ENCODE measurements at regions not wholly inside any gene's neighbourhood (a gene's known extent, or its start where the extent isn't known, plus 50 kb on each side); places are given as distances from the start of the nearest gene placed in this dataset.
"Not testable (repeated sequence)": the region's sequence is repeated elsewhere in the genome, so short reads cannot be mapped to it uniquely, and the experiment has no call there.

DNA sequence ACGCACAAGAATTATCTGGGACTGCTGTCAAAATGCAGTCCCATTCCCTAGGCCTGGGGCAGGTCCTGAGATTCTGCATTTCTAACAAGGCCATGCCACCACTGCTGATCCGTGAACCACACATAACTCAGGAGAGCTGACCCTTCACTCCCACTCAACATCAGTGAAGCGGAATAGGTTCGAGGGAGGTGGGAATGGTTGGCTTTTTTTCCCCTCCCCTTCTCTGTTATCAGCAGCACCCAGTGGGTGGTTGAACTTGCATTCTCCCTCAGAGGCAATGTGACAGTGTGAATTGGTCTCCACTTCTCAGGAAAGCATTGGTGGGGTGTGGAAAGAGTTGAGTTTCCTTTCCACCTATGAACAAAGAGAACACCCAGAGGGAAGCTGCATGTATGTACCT, 344.3 kb downstream of the GADD45G start:
- DNase-seq, result no peak

DNA sequence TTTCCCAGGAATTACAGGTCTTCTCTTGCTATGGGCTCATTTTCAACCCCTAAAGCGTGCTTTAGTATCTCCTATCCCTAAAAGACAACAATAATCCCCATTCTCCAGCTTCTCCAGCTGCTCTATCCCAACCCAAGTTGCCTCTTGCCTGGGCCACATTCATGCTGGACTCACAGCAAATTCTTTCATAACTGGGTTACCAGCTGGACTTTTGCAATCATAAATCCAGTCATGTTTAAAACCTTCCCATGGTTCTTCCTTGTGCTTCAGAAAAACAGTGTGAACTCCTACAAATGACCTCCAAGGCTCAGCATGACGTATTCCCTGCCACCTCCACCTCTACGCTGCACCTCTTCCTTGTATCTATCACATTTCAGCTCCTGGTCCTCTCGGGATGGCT, 346.9 kb downstream of the GADD45G start:
- no peak for DNase-seq

DNA sequence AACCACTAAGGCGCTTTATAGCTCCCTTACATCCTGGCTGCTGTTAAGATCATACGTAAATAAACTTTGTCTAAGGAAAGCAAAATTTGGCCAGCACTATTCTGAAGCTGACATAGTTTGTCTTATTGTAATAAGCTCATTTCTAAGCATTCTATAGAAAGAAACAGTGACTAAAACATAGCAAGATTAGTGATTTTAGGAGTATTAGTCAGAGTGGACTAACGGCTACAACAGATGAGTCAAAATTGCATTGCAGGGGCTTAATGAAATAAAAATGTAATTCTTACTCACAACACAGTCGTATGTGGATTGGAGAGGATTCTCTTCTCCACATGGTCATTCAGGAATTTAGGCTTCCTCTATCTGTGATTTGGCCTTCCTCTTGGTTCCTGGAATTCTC, 347.6 kb downstream of the GADD45G start:
- DNase-seq, result no peak

DNA sequence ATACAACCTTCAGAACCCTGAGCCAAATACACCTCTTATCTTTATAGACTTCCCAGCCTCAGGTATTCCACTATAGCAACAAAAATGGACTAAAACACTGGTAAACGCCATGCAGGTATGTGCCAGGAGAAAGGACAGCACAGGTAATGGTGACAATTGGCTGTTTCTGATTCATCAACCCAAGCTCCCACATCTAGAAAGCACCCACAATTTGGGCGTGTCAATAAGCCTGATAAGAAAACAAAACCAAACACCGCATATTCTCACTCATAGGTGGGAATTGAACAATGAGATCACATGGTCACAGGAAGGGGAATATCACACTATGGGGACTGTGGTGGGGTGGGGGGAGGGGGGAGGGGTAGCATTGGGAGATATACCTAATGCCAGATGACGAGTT, 348.5 kb downstream of the GADD45G start:
- DNase-seq, result not testable (repeated sequence)

DNA sequence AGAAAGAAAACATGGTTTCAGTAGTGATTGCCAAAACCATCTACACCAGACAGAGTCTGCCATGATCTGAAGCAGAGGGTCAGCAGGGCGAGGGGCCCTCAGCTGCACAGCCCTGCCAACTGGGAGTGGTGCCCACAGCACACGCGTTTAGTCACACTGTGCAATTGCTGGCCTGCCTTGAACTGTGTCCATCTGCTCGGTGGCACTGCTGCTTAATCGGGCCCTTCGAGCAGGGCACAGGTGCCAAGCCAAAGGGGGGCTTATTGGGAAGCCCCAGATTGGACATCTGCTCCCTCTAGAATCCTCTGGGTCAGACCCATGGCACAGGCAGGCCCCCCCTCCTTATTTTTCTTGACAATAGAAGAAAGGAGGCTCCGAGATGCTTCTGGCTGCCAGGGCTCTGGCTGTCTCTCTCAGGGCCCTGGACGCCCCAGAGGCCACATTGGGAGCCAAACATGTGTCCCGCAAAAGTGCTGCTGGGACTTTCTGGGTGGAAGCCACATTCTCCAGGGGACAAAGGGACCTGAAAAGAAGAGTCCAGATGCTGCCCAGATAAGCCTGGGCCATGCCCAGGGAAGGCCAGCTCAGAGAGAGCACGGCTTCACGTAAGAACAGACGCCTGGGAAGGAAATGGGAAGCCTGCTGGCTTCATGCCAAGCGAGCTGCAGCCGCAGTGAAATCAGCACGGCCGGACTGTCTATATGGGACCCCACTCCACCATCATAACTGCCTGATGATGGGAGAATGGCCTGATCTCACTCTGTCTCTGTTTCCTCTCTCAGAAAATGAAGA, 349.2 kb downstream of the GADD45G start:
- no peak for DNase-seq

DNA sequence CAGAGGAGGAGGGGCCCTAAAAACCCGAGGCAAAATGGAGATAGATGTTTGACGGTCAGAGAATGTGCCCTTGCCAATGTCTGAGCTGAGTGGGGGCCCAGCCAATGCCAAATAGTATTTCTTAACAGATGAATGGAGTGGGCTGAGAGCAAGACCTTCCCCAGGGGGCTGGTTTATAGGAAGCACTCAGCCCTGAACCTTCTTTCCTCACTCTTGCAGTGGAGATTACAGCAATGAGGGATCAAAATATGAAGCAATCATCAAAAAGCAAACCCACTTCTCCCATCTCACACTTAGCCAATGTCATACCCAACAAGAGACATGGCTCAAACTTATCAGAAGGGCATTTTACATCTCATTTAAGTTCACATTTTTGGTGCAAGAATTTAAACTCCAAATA, 350.3 kb downstream of the GADD45G start:
- no peak for DNase-seq

DNA sequence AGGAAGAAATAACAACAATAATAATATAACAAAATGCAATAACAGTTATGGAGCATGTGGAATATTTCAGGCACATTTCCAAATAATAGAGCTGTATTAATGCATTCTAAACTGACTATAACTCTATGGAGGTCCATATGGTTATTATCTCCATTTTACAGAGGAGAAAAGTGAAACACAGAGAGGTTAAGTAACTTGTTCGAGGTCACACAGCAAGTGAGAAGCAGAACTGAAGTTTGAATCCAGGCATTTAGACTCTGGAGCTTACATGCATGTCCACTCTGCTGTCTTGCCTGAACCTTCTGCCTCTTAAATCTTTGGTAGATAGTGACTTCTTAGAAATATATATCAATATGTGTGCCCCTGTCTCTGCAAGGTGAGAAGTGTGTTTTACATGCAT, 350.8 kb downstream of the GADD45G start:
- no peak for DNase-seq

DNA sequence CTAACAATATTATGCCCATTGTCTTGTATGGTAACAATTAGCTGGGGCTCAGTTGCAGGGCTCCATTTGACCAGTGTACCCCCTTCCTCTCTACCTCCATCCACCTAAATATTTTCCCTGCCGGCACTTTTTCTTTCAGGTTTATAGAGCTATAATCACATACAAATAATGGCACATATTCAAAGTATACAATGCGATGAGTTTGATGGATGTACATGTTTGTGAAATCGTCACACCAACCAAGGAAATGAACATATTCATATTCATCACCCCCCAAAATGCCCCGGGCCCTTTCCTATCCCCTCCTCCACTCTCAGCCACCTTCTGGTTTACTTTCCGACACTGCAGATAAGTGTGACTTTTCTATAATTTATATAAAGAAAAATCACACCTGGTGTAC, 351.5 kb downstream of the GADD45G start:
- DNase-seq, result no peak

DNA sequence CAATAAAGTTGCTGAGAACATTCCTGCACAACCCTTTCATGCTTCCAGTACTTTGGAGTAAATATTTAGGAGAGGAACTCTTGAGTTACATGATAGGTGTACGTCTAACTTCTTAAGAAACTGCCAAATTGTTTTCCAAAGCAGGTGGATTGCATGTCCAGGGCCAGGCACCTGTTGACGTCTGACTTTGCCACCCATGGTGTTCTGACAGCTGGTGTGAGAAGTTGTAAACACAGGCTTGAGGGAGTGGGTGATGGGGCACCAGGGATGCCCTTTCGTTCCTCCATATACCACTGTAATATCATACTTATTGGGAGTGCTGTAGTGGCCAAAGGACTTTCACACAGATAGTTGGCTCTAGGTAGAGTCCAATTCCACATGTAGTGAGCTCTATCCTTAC, 352.1 kb downstream of the GADD45G start:
- DNase-seq, result no peak

DNA sequence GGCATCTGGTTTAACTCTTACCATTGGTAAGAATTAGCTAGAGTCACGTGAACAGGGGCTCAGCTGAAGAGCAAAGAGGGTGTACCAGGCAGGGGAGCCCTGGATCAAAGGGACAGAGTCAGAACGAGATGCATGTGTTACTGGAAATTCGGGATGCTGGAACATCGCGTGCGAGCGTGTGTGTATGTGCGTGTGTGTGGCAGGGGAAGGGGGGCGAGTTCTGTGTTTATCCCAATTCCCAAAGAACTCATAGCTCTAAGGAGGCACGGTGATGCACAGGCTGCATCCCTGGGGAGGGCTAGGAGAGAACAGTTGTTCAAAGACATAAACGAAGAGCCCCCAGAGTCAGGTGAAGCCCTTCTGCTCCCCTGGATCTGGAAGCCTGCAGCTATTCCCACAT, 353.3 kb downstream of the GADD45G start:
- no peak for DNase-seq

DNA sequence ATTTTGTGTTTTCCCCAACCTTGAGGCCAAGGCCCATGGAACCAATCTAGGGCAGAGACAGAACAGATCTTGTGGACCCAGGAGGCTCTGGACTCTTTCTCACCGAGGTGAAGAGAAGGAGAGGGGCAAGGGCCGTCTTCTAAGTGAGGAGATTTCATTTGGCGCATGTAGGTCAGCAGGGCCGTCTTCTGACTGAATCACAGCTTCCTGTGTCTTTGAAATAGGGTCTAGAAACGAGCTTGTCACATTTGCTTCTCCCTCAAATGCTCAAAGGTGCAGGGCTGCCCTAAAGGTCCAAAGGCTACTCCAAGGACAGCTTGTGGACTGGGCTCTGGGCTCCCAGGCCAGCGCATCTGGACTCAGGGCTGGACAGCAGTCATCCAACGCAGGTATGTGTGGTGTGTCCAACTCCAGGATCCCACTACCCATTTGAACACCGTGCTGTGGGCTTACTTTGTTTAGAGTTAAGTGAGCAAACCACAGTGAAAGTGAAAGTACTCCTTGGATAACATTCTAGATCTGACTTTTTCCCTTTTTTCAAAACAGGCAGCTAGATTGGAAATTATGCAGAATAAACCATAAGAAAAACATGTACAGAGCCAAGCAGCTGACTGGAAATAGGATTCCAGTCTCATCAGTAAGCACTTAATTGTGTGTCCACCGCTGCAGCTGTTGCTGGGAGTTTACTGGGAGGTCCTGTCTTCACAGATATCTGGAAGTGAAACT, 357.0 kb downstream of the GADD45G start:
- no peak for DNase-seq

DNA sequence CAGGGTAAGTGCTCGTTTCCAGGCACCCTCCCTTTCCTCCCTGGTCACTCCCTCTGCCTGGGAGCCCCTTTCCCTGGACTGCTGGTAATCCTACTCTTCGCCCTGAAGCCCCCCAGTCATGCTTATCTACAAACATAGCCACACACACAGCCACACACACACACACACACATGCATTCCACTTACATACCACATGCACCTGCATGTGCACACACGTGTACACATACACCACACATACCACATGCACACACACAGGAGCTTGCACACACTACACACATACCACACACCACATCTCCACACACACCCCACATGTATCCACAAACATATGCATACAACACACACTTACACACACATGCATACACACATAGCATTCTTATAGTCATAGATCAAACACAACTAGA, 358.5 kb downstream of the GADD45G start:
- no peak for DNase-seq

DNA sequence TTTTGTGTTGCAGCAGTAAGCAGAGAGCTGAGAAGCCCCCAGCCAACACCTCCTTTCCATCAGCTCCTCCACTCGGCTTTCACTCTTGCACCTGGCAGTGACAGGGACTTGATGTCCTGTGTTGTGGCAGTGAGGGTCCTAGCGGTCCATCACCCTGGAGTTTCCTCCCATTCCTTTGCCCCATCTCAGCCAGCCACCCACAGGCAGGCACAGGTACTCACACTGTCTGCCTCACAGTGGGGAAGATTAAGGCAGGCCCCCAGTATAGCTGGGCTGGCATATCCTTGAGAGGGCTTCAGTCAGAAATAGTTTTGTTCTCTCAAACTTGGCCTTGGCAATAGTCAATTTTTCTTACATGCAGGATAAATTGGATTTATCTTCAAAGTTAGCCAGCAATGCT, 362.7 kb downstream of the GADD45G start:
- no peak for DNase-seq

DNA sequence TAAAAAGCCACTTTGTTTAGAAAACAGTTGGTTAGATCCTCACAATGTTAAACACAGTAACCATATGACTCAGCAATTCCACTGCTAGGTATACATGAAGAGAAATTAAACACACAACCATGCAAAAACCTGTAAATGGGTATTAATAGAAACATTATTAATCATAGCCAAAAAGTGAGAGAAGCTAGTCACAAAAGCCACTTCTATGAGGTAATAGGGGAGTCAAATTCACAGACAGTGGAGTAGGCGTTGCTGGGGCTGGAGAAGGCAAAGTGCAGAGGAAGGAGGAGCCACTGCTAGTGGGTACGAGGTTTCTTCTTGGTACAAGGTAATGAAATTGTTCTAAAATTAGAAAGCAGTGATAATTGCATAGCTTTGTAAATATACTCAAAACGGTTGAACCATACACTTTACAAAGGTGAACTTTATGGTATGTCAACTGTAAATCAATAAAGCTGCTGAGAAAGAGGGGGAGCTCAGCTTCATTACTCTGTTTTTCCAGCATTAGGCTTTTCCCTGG, 364.4 kb downstream of the GADD45G start:
- DNase-seq, result no peak

DNA sequence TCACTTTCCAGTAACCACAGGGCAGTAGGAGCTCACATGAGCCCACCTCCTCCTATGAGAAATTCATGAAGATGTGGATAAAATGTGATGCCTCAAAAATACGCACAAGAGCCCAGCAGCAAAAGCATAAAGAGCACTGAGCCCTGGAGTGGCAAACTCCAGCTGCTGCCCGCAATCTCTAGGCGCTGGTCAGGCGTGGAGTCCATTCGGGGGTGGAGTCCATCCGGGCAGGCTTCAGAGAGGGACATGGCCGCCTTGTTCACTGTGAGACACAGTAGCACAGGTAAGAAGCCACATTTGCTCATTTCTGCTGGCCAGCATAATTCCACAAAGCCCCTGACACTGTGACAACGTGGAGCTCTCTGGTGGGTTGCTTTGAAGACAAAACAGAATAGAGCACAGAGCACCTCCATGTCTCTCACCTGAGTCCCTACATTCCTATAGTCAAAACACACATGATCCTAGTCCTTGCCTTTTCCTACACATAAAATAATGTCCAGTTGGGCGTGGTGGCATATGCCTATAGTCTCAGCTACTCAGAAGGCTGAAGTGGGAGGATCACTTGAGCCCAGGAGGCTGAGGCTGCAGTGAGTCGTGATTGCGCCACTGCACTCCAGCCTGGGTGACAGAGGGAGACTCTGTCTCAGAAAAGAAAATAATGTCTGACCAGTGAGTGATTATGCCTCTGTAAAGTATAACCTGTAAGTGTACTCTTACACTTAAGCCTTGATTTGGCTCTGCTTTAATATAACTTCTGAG, 365.2 kb downstream of the GADD45G start:
- DNase-seq, result no peak

DNA sequence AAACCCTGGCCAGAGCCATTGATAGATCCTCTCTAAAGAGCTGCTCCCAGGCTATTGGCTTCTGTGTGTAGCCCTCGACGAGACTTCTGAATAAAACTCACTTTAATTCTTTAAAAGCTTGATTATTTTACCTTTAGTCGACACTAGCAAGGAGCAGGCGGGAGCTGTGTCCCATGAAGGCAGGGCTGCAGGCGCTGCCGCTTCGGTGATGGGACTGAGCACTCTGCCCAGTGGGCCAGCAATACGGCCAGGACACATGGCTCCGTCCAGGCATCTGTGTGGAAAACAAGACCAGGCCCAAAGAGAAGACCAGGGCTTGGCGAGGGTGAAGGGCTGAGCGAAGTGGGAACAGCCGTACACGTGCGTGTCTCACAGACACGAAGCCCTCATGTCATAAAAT, 365.9 kb downstream of the GADD45G start:
- no peak for DNase-seq

DNA sequence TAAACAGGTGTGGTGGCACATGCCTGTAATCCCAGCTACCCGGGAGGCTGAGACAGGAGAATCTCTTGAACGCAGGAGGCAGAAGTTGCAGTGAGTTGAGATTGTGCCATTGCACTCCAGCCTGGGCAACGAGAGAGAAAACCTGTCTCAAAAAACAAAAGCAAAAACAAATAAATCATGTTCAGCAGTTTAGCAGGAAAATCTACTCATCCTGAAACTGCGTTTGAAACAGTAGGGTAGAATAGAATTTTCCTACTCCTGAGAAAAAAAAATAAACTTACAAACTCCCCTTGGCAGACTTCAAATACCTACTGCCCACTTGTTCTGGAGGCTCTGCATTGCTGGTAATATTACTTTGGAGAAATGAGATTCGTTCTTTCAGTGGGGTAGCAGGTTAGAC, 367.7 kb downstream of the GADD45G start:
- no peak for DNase-seq

DNA sequence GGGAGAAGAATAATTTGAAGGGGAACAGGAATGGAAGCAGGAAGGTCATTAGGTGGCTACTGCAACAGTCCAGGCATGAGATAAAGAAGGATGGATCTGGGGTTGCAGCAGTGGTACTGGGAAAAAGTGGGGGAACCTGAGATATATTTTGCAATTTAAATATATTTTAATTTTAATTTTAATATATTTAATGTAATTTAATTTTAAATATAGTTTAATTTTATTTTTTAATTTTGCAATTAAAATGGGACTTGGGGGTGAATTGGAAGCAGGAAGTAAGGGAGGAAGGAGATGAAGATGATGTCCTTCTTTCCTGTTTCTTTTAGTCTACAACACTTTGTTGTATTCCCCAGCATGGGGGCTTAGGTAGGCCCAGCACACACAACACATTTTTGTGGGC, 369.8 kb downstream of the GADD45G start:
- no peak for DNase-seq

DNA sequence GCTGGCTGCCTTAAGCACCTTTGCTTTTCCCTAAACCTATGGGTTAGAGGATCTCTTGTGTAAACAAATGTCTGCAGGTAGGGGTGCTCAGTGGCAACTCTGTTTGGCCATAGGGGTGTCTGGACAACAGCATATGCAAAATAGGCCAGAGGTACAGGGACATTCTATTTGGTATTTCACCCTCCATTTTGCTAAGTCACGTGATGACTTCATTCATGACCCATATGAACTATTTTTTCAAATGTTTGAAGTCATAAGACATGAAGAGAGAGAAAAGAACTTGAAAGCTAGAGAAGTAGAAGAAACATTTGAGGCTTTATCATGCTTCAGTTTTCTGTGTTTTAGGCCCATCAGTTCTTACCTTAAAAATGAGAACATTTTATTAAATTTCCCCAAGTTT, 370.2 kb downstream of the GADD45G start:
- no peak for DNase-seq

DNA sequence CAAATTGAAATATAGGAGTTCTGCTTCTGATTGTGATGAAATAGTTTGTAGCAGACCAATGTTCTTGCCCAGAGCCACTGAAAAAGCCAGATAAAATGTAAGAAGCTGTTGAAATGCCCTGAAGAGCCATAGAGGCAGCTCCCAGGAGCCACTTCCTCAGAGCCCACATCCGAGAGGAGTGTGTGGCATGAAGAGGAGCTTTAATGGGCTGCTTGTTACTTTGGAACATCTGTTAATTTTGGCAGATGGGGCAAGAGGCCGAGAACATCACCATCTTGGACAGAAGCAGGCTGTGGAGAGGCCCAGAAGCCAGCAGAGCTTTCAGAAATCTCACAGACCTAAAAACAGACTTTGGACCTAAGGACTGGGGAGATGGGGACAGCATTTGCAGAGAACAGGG, 370.8 kb downstream of the GADD45G start:
- DNase-seq, result no peak

DNA sequence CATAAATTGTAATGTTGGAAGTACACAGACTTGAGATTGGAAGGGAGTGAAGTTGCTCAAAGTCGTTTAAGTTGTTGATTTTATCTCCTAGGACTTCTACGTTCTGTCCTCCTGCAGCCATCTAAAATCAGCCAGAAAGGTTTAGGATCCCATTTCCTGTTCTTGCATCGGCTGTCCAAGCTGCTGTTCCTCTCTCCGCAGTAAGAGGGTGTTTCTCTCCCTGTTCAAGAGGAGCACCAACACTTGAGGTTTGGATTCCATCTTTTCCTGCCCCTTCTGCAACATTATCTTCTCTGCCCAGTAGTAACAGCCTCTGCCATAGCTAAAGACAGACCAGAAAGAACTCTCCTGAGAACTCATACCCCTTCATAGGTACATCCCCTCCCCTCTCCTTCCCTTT, 373.4 kb downstream of the GADD45G start:
- DNase-seq, result no peak

DNA sequence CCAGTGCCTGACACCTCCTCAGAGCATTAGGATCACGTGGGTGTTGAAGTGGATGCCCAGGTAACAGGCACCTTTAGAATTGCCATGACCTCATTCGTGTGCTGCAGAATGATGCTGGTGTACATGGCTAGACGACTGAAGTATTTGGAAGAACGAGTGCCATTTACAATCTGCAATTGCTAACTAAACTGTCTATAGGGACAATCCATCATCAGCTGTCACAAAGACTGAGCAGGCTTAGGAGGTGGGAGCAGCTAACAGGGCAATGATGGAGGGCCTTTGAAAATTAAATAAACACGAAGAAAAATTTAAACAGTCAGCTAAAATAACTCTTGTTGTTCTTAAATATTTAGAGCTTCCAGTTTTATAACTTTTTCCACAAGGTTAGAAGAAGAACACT, 375.8 kb downstream of the GADD45G start:
- DNase-seq, result no peak

DNA sequence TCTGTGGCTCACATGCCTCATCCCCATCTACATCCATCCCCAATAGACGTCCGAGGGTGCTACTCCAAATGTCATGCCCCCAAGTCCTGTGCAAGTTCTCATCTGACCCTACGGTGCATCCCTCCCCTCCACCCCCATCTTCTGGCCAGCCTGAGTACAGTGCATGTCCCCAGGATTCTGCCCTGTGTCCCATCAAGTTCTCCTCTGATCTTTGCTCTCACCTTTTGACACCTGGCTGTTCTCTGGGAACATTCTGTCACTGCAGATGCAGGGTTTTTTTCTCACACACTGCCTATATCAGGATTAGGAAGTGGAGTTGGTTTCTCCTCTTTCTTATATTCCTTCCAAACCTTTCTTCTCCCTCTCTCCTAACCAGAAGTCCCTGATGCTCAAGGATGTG, 377.2 kb downstream of the GADD45G start:
- no peak for DNase-seq

DNA sequence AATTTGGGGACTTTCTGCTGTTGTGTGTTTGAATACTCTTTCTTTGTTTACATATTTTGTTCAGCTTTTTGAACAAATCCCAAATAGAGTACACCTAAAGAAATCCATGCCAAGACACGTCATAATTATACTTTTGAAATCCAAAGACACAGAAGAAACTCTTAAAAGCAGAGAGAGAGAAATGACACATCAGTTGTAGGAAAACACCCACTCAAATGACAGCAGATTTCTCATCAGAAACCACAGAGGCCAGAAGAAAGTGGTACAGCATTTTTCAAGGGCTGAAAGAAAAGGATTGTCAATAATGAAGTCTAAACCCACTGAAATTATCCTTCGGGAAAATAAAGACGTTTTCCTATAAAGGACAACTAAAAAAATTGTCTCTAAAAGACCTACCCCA, 378.6 kb downstream of the GADD45G start:
- no peak for DNase-seq
